ENCODE measurements at regions not wholly inside any gene's neighbourhood (a gene's known extent, or its start where the extent isn't known, plus 50 kb on each side); places are given as distances from the start of the nearest gene placed in this dataset.

GRCh38 chr3:87175732-87176131, 51.4 kb upstream of the CHMP2B start:
- DNase-seq (ENCODE audit: low read depth in 3 of 3, low spot score in 2 of 3) = no peak

DNA sequence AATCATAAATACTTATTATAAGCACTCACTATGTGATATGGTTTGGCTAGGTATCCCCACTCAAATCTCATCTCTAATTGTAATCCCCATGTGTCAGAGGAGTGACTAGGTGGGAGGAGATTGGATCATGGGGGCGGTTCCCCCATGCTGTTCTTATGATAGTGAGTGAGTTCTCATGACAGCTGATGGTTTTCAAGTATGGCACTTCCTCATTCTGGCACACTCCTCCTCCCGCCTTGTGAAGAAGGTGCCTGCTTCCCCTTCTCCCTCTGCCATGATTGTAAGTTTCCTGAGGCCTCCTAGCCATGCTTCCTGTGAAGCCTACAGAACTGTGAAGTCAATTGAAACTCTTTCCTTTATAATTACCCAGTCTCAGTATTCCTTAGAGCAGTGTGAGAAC, 53.3 kb upstream of the CHMP2B start:
- DNase-seq (ENCODE audit: low read depth in 3 of 3, low spot score in 2 of 3) = no peak

DNA sequence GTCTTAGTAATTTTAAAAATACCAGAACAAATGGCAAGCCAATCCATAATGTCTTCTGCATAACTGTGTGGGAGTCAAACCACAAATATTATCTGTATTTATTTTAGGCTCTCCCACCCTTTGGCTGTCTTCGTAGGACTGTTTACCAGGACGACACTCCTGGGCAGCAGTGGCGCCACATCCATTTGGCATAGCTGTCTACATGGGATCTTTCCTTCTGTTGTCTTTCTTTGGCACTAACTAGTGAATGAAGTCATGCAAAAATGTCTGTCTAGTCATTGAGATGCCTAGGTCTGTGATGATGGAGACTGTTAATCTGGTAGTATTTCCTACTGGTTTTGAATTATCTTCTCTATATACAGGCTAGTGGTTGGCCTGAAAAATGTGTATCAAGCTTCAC, 54.0 kb upstream of the CHMP2B start:
- DNase-seq (ENCODE audit: low read depth in 3 of 3, low spot score in 2 of 3) = no peak

DNA sequence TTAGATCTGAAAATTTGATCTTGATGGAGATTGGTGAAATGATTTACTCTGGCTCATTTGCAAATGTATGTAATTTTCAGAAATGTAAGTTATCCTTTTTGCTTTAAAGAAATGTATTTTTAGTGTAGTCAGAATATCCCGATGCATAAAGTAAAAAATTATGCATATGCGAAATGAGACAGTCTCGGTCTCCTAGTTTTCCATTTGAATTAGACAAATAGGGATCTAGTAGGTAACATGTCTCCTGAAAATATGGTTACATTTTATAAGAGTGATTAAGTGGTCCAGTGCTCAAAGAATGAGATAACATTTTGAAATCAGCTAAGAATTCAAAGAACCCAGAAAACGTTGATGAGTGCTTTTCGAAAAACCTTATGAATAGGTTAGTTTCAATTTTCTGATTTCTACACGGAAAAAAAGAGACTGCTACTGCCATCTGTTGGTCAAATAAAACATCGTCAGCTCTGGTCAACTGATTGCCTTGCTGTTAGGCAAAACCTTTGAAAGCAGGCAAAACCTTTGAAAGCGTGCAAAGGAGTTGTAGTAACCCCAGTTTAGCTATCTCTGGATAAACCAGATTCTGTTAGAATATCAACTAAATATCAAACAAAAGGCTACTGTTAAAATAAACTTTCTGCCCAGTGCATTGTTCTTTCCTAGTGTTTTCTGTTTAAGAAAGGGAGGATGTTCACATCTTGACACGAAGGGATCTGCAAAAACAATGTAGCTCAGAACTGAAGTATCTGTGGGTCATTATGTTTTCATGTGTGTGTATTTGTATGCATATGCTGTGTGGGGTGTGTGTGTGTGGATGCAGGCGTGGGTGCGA, 59.3 kb upstream of the CHMP2B start:
- DNase-seq (ENCODE audit: low read depth in 3 of 3, low spot score in 2 of 3) = peak; percentile 7 to 20 (median 19)

- no peak for DNase-seq (ENCODE audit: low read depth in 3 of 3, low spot score in 2 of 3)
These were observed 62.9 kb upstream of the CHMP2B start for GRCh38 chr3:87164245-87164644.

GRCh38 chr3:87161851-87162250, 65.3 kb upstream of the CHMP2B start:
- DNase-seq (ENCODE audit: low read depth in 3 of 3, low spot score in 2 of 3) = no peak

DNA sequence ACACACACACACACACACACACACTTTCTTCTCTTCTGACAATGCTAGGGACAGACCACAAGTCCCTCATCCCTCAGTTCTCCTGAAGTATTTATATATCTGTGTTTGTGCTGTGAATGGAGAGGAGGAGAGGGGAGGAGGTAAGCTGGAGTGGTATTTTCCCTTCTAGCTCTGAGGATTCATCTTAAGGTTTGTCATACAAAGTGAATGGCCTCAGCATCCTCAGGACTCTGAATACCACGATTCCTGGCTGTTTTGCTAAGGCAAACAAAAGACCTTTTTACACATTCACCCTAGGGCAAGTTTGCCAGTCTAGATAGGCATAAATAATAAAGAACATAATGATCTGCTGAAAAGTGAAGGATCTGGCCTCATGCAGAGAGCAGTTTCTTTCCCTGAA, 65.7 kb upstream of the CHMP2B start:
- DNase-seq (ENCODE audit: low read depth in 3 of 3, low spot score in 2 of 3) = no peak

- no peak for DNase-seq (ENCODE audit: low read depth in 3 of 3, low spot score in 2 of 3)
These were observed 66.1 kb upstream of the CHMP2B start for GRCh38 chr3:87161013-87161412.

- DNase-seq (ENCODE audit: low read depth in 3 of 3, low spot score in 2 of 3) = no peak
These were observed 68.3 kb upstream of the CHMP2B start for GRCh38 chr3:87158823-87159222.

GRCh38 chr3:87148020-87148419, 79.1 kb upstream of the CHMP2B start:
- no peak for DNase-seq (ENCODE audit: low read depth in 3 of 3, low spot score in 2 of 3)

DNA sequence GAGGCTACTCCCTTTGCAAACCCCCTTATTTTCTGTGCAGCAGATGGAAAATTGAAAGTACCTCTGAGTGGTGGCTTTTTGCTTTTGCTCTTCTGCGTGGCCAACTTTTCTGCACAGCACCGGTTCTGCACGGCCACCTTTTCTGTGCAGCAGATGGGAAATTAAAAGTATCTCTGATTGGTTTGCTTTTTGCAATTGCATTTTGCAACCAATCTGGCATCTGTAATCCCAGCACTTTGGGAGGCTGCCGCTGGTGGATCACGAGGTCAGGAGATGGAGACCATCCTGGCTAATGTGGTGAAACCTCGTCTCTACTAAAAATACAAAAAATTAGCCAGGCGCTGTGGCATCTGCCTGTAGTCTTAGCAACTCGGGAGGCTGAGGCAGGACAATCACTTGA, 79.5 kb upstream of the CHMP2B start:
- DNase-seq (ENCODE audit: low read depth in 3 of 3, low spot score in 2 of 3) = no peak

DNA sequence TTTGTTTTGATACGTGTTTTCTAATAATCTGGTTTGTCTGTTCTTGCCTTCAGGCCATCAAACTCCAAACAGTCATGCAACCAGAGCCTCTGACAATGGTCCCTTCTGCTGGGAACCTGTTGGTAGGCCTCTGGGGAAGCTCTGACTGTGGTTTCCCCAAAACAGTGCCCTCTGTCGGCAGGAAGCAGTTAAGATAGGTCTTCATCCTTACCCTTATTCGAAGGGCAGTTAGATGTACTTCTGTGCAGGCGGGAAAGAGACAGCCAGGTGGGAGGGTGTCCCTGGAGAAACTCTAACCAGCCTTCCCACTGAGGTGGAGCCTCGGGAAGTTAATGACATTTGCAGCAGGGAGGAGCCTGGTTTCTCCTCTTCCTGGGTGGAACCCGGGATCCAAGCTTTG, 81.6 kb upstream of the CHMP2B start:
- DNase-seq (ENCODE audit: low read depth in 3 of 3, low spot score in 2 of 3) = no peak

DNA sequence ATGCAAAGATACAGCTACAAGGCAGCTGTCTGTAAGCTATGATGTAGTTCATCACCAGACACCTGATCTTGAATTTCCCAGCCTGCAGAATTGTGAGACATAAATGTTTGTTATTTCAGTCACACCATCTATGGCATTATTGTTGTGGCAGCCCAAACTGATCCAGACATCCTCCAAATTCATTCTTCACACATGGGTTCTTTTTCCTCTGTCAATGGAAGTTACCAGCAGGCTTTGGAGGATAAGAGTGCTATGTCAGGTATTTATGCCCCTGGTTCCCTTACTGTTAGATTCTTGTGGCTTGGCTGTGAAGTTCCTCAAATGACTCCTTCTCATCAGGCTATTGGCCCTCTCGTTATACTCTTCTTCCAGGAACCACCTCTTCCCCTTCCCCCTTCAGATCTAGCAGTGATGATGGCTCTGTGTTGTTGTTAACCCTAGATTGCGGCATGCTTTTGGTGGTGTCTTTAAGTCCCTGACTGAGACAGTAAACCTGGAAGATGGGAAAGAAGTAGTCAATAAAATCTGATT, 91.0 kb upstream of the CHMP2B start:
- no peak for DNase-seq (ENCODE audit: low read depth in 3 of 3, low spot score in 2 of 3)

DNA sequence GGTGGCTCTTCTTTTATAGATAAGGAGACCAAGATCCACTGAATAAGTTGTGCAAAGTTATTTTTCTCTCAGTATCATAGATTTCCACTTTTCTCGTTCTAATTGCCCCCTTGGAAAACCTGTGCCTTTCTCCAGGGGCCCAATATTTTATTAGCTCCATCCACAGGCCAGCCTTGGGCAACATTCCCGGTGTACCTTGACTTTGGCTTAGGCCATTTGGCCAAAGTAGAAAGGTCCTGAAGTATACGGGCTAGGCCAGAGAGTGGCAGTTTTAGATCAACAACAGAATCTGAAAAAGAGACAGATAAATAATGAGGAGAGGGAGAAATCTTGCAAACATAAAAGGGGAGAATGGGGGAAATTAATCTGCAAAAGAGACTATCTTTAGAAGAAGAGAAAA, 91.7 kb upstream of the CHMP2B start:
- no peak for DNase-seq (ENCODE audit: low read depth in 3 of 3, low spot score in 2 of 3)

DNA sequence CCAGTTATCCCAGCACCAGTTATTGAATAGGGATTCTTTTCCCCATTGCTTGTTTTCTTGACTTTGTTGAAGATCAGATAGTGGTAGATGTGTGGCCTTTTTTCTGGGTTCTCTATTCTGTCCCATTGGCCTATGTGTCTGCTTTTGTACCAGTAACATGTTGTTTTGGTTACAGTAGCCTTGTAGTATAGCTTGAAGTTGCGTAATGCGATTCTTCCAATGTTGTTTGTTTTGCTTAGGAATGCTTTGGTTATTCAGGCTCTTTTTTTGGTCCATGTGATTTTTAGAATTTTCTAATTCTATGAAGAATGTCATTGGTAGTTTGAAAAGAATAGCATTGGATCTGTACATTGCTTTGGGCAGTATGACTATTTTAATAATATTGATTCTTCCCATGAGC, 94.3 kb upstream of the CHMP2B start:
- no peak for DNase-seq (ENCODE audit: low read depth in 3 of 3, low spot score in 2 of 3)

- DNase-seq (ENCODE audit: low read depth in 3 of 3, low spot score in 2 of 3) = no peak
These were observed 99.1 kb upstream of the CHMP2B start for GRCh38 chr3:87128006-87128405.

DNA sequence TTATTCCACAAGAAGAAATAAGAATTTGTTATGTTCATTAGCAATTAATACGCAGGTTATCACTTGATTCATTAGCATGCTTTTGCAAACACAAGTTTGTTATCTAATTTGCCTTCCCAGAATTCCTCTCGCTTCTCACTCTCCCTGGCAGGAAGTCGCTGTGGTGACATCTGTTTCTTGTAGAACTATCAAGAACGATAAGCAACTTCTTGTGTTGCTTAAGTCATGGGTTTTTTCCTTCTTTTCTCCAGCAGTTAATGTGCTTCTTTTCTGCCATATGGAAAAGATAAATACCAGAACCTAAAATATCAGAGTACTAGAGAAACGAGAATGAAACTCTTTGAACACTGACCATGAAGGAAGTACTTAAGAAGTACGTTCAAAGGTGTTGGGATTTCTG, 99.8 kb upstream of the CHMP2B start:
- DNase-seq (ENCODE audit: low read depth in 3 of 3, low spot score in 2 of 3) = no peak

DNA sequence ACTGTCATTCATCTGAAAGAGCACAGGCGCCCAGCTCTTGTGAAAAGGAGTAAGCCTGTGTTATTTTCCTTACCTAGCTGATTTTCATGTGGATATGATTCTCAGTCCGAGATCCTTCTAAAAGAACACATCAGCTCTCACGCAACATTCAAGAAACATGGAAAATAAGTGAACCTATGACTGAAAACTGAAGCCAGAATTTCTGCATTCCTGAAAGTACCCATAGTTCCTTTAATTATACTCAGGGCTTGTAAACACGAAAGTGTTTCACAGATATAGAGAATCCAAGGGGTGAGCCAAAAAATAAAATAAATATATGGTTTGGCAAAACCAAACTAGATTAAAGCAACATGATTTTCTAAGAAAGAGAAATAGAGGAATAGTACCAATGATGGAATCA, 100.8 kb upstream of the CHMP2B start:
- DNase-seq (ENCODE audit: low read depth in 3 of 3, low spot score in 2 of 3) = no peak

GRCh38 chr3:87125116-87125515, 102.0 kb upstream of the CHMP2B start:
- DNase-seq (ENCODE audit: low read depth in 3 of 3, low spot score in 2 of 3) = no peak

DNA sequence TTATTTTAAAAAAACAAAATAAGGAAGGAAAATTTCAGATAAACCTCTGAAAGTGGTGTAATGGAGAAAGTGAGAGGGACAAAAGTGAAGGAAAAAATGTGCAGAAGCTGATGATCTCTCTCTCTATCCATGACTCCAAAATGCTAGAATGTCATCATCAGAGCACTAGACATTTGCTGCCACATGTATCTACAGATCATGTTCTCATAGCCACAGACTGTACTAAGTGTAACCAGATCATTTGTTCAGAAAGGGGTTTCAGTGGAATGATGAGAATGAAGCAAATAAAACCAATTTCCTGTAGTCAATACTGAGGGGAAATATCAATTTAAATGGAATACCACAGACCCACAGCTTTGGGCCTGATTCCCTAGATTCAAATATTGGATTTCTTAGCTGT, 104.3 kb upstream of the CHMP2B start:
- DNase-seq (ENCODE audit: low read depth in 3 of 3, low spot score in 2 of 3) = no peak

GRCh38 chr3:87121856-87122255, 105.3 kb upstream of the CHMP2B start:
- no peak for DNase-seq (ENCODE audit: low read depth in 3 of 3, low spot score in 2 of 3)

DNA sequence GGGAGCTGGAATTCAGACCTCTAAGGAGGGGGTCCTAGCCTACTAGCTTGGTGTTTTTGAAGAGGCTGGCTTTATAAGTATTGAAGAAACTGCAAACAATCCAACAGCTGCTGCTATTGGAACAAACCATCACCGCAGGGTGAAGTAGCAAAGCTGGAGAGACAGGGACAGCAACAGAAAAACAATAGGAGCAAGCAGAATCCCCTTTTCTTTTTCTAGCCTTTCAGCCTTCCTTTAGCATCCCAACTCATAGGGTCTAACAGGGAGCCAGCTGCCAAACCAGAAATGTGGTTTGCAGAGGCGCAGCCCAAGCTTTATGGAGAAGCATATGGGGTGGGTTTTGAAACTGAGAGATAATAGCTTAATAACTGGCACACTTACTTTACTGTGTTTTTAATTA, 106.2 kb upstream of the CHMP2B start:
- no peak for DNase-seq (ENCODE audit: low read depth in 3 of 3, low spot score in 2 of 3)

- DNase-seq (ENCODE audit: low read depth in 3 of 3, low spot score in 2 of 3) = no peak
These were observed 106.9 kb upstream of the CHMP2B start for GRCh38 chr3:87120236-87120635.
